ENCODE measurements at regions not wholly inside any gene's neighbourhood (a gene's known extent, or its start where the extent isn't known, plus 50 kb on each side); places are given as distances from the start of the nearest gene placed in this dataset.

- no peak for FAIRE-seq
Observed at GRCh38 chr4:111198446-111198845, 575.6 kb upstream of the PITX2 start.

- no peak for FAIRE-seq
Observed at GRCh38 chr4:111204797-111205196, 581.9 kb upstream of the PITX2 start.

GRCh38 chr4:111208970-111209369, 586.1 kb upstream of the PITX2 start:
- FAIRE-seq: no peak

GRCh38 chr4:111209706-111210105, 586.8 kb upstream of the PITX2 start:
- FAIRE-seq: no peak

GRCh38 chr4:111210595-111210994, 587.7 kb upstream of the PITX2 start:
- no peak for FAIRE-seq

- no peak for FAIRE-seq
Observed at GRCh38 chr4:111213531-111213930, 590.7 kb upstream of the PITX2 start.

GRCh38 chr4:111214371-111214770, 591.5 kb upstream of the PITX2 start:
- no peak for FAIRE-seq

GRCh38 chr4:111215755-111216154, 592.9 kb upstream of the PITX2 start:
- no peak for FAIRE-seq

- no peak for FAIRE-seq
Observed at GRCh38 chr4:111216791-111217190, 593.9 kb upstream of the PITX2 start.

GRCh38 chr4:111221371-111221770, 598.5 kb upstream of the PITX2 start:
- FAIRE-seq: no peak

- FAIRE-seq: no peak
Observed at GRCh38 chr4:111228396-111228795, 605.5 kb upstream of the PITX2 start.

GRCh38 chr4:111228874-111229273, 606.0 kb upstream of the PITX2 start:
- no peak for FAIRE-seq

GRCh38 chr4:111230265-111230664, 607.4 kb upstream of the PITX2 start:
- FAIRE-seq: no peak

GRCh38 chr4:111231281-111231680, 608.4 kb upstream of the PITX2 start:
- no peak for FAIRE-seq

- FAIRE-seq: no peak
Observed at GRCh38 chr4:111234939-111235338, 612.1 kb upstream of the PITX2 start.

- no peak for FAIRE-seq
Observed at GRCh38 chr4:111263836-111264235, 641.0 kb upstream of the PITX2 start.

- FAIRE-seq: no peak
Observed at GRCh38 chr4:111266937-111267336, 644.1 kb upstream of the PITX2 start.

- FAIRE-seq: no peak
Observed at GRCh38 chr4:111267786-111268185, 644.9 kb upstream of the PITX2 start.

GRCh38 chr4:111268769-111269414, 646.0 kb upstream of the PITX2 start:
- no peak for FAIRE-seq

- FAIRE-seq: no peak
Observed at GRCh38 chr4:111269439-111269838, 646.6 kb upstream of the PITX2 start.

GRCh38 chr4:111274060-111274459, 651.2 kb upstream of the PITX2 start:
- no peak for FAIRE-seq

- FAIRE-seq: no peak
Observed at GRCh38 chr4:111274486-111274885, 651.6 kb upstream of the PITX2 start.

GRCh38 chr4:111281219-111281618, 658.3 kb upstream of the PITX2 start:
- no peak for FAIRE-seq

- no peak for FAIRE-seq
Observed at GRCh38 chr4:111282035-111282434, 659.2 kb upstream of the PITX2 start.

- FAIRE-seq: no peak
Observed at GRCh38 chr4:111283066-111283677, 660.3 kb upstream of the PITX2 start.
